Immature natural killer cell (primary cell): ENCODE measurements at regions not wholly inside any gene's neighbourhood (a gene's known extent, or its start where the extent isn't known, plus 50 kb on each side); places are given as distances from the start of the nearest gene placed in this dataset.
"Not testable (repeated sequence)": the region's sequence is repeated elsewhere in the genome, so short reads cannot be mapped to it uniquely, and the experiment has no call there.

Source experiments
- DNase-seq, 3 donors: peaks; one replicate each; pipeline ENCODE4 v3.0.0; 2022; ENCODE audit warnings: mixed read lengths in 1 of 3
- H3K27ac Mint-ChIP-seq, 6 donors: one replicate each; pipeline ENCODE4 v1.8.0; 2020; ENCODE audit warnings: mixed read lengths in 6 of 6, mild to moderate bottlenecking in 5 of 6, inconsistent platforms in 4 of 6, moderate library complexity in 3 of 6
- H3K27me3 Mint-ChIP-seq, 3 donors: one replicate each; pipeline ENCODE4 v1.8.0; 2020 to 2021; ENCODE audit warnings: low read depth in 3 of 3, mild to moderate bottlenecking in 3 of 3, mixed read lengths in 3 of 3, moderate library complexity in 3 of 3, inconsistent platforms in 1 of 3
- H3K36me3 Mint-ChIP-seq, 3 donors: one replicate each; pipeline ENCODE4 v1.8.0; 2020; ENCODE audit warnings: mixed read lengths in 3 of 3, inconsistent platforms in 2 of 3, mild to moderate bottlenecking in 2 of 3
- H3K4me1 Mint-ChIP-seq, 2 donors: one replicate each; pipeline ENCODE4 v1.8.0; 2020; ENCODE audit warnings: inconsistent platforms in 2 of 2, mild to moderate bottlenecking in 2 of 2, mixed read lengths in 2 of 2, moderate library complexity in 1 of 2
- H3K4me3 Mint-ChIP-seq, 5 donors: one replicate each; pipeline ENCODE4 v1.8.0; 2020; ENCODE audit warnings: mild to moderate bottlenecking in 5 of 5, mixed read lengths in 5 of 5, inconsistent platforms in 3 of 5, moderate library complexity in 3 of 5
- H3K9me3 Mint-ChIP-seq, 6 donors: one replicate each; pipeline ENCODE4 v1.8.0; 2020; ENCODE audit warnings: mild to moderate bottlenecking in 6 of 6, mixed read lengths in 6 of 6, inconsistent platforms in 4 of 6, moderate library complexity in 3 of 6

DNA sequence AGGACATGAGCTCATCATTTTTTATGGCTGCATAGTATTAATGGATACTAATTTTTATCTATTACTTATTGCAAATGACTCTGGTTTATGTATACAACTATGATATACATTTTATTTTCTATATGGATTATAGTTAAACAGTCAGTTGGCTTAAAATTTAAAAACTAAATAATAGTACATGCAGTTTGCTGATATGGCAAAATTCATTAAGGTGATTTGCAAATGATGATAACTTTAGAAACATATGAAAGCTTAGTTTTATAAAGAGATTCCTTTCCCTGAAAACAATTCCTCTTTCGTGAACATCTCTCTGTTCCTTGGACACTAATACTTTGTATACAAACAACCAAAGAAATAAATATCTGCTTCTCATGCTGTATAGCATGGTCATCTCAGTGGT lies 165.5 kb upstream of the SEMA3E start:
- DNase-seq: no peak
- Mint-ChIP-seq H3K4me1 (no peaks in the 10 kb centered on the region), H3K27me3 (peaks cover 0 to 2% (median 0%) of the 10 kb centered on the region in 3 donors), H3K36me3 (no peaks in the 10 kb centered on the region), H3K27ac (no peak overlapping the region), H3K4me3 (no peak overlapping the region), H3K9me3 (peaks cover 4 to 30% (median 19%) of the 10 kb centered on the region in 6 donors)

DNA sequence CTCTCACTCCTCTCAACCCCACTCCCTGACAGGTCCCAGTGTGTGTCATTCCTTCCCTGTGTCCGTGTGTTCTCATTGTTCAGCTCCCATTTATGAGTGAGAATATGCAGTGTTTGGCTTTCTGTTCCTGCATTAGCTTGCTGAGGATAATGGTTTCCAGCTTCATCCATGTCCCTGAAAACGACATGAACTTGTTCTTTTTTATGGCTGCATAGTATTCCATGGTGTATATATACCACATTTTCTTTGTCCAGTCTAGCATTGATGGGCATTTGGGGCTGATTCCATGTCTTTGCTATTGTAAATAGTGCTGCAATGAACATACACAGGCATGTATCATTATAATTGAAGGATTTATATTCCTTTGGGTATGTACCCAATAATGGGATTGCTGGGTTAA lies 163.6 kb upstream of the SEMA3E start:
- H3K4me3 Mint-ChIP-seq, DNase-seq, H3K27me3 Mint-ChIP-seq, H3K4me1 Mint-ChIP-seq, H3K36me3 Mint-ChIP-seq, H3K27ac Mint-ChIP-seq: not testable (repeated sequence)
- H3K9me3 Mint-ChIP-seq: peaks cover 6 to 31% (median 18%) of the 10 kb centered on the region in 6 donors

DNA sequence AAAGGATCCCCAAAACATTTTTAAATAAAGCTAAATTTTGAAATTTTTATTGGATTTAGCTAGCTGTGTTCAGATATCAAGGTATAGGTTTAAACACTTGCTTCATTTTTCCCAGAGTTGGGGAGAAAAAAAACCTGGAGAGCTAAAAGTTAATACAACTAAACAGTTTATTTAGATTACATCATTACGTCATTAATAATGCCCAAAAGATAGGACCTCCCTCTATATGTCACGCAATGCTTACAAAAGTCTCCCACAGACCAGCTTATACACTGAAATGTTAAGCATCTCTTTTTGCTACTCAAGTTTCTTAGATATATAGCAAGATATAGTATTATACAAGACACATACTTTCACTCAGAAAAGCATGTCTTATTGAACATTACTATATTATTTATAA lies 160.0 kb upstream of the SEMA3E start:
- Mint-ChIP-seq H3K9me3 (peaks cover 6 to 22% (median 16%) of the 10 kb centered on the region in 6 donors), H3K4me3 (no peak overlapping the region), H3K27me3 (peaks cover 0 to 2% (median 0%) of the 10 kb centered on the region in 3 donors), H3K27ac (no peak overlapping the region), H3K4me1 (no peaks in the 10 kb centered on the region), H3K36me3 (no peaks in the 10 kb centered on the region)
- no peak for DNase-seq

DNA sequence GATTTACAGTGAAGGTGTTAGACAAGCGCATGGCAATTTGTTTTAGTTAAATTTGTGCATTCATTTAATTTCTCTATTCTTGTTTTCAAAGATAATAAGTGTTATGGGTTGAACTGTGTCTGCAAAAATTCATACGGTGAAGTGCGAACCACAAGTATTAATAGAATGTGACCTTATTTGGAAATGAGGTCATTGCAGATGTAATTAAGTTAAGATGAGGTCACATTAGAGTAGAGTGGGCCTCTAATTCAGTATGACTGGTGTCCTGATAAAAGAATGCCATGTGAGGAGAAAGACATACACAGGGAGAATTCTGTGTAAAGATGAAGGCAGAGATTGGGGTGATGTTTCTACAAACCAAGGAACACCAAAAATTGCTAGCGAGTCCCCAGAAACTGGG lies 158.8 kb upstream of the SEMA3E start:
- Mint-ChIP-seq H3K36me3 (no peaks in the 10 kb centered on the region), H3K4me3 (no peak overlapping the region), H3K27me3 (peaks cover 0 to 2% (median 0%) of the 10 kb centered on the region in 3 donors), H3K9me3 (peaks cover 4 to 29% (median 20%) of the 10 kb centered on the region in 6 donors), H3K4me1 (no peaks in the 10 kb centered on the region), H3K27ac (no peak overlapping the region)
- DNase-seq: no peak

DNA sequence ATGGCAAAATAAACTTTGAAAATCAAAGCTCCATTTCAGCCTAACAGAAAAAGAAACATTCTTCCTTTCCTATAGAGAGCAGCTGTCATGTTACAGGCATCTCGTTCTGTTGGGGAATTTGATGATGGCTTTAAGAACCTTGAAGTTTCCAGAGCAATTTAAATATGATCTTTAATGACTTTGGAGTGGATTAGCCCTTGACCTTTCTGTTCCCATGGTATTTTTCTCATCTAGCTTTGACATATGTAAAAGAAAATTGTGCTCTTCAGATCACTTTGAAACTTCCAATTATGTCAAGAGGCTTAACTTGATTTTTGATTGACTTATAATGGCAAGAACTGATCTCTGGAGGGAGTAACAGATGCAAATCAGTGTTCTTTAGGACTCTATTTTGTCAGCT lies 157.6 kb upstream of the SEMA3E start:
- Mint-ChIP-seq H3K4me3 (no peak overlapping the region), H3K27me3 (no peaks in the 10 kb centered on the region), H3K4me1 (no peaks in the 10 kb centered on the region)

DNA sequence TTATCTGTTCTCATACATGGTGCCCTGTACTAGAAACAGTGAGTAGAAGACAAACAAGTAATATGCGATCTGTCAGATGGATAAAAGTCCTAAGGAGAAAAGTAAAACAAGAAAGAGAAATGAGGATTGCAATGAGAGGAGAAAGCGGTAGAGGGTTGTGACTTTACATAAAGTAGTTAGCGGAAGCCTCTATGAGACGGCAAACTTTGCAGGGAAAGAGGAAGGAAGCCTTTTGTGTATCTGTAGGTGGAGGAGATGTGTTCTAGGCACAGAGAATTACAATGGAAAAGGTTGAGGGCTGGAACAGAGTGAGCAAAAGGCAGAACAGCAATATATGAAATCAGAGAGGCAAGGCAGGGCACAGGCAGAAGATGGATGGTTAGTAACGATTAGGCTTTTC lies 150.4 kb upstream of the SEMA3E start:
- Mint-ChIP-seq H3K9me3 (peaks cover 5 to 36% (median 14%) of the 10 kb centered on the region in 6 donors), H3K4me1 (no peaks in the 10 kb centered on the region)
- DNase-seq: no peak

More for the DNA sequence above, 157.6 kb upstream of the SEMA3E start:
- DNase-seq: no peak
- Mint-ChIP-seq H3K27ac (no peak overlapping the region), H3K36me3 (no peaks in the 10 kb centered on the region), H3K9me3 (peaks cover 9 to 34% (median 19%) of the 10 kb centered on the region in 6 donors)

DNA sequence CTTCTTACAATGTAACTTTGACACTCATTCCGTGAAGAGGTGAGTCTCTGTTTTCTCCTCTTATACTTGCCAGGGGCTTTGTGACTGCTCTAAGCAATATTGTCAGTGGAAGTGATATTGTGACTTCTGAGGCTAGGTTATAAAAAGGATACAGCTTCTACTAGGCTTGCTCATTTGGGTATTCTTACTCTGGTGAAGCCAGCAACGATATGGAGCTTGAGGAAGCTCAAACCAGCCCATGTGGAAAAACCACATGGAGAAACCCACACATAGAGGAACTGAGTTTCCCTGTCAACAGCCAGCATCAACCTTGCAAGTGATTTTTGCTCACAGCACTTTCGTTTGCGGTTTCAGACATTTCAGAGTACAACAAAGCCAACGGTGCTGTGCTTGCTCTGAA lies 149.6 kb upstream of the SEMA3E start:
- no peaks in the 10 kb centered on the region for H3K4me1 Mint-ChIP-seq
- H3K27me3 Mint-ChIP-seq: no peaks in the 10 kb centered on the region
- H3K36me3 Mint-ChIP-seq: peaks cover 0 to under 1% (median 0%) of the 10 kb centered on the region in 3 donors
- H3K4me3 Mint-ChIP-seq: no peak overlapping the region
- DNase-seq: no peak
- H3K9me3 Mint-ChIP-seq: peaks cover 5 to 37% (median 14%) of the 10 kb centered on the region in 6 donors
- H3K27ac Mint-ChIP-seq: no peak overlapping the region

More for the DNA sequence above, 150.4 kb upstream of the SEMA3E start:
- no peaks in the 10 kb centered on the region for H3K36me3 Mint-ChIP-seq
- H3K27me3 Mint-ChIP-seq: no peaks in the 10 kb centered on the region
- H3K4me3 Mint-ChIP-seq: no peak overlapping the region
- H3K27ac Mint-ChIP-seq: no peak overlapping the region

DNA sequence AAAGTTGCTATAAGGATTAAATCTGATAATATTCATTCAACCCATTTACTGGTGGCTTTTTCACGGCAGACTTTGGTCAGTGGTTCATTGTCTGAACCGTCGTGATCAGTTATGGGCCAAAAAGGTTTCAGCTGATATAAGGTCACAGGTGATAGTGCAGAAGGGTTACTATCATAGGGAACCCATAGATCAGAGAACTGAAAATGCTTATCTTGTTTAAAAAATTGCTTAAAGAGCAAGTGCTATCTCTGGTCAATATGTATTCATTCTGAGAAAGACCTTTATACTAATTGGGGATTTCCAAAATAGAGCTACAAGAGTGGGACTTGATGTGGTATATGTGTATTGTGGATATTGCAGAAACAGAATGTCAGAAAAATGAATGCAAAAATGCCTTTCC lies 147.8 kb upstream of the SEMA3E start:
- H3K27me3 Mint-ChIP-seq: no peaks in the 10 kb centered on the region
- H3K36me3 Mint-ChIP-seq: peaks cover 0 to 4% (median 0%) of the 10 kb centered on the region in 3 donors
- peaks cover 0 to 34% (median 13%) of the 10 kb centered on the region in 6 donors for H3K9me3 Mint-ChIP-seq
- DNase-seq: no peak
- no peaks in the 10 kb centered on the region for H3K4me1 Mint-ChIP-seq
- no peak overlapping the region for H3K4me3 Mint-ChIP-seq
- H3K27ac Mint-ChIP-seq: no peak overlapping the region

DNA sequence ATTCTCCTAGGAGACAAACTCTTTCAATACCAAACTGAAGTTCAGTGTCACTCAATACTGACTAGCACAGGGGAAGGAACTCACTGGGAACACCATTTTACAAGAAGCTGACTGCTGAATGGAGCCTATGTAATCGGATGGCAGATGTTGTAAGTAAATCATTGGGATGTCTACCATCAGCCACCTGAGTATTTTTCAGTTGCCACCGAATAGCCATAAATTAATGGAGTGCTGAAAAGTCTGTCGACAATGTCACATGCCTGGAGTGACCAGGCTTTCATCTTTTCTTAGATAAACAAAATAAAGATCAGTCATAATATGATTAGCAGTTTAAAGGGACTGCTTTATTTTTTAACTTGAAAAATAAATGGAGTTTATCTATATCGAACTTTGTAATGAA lies 145.9 kb upstream of the SEMA3E start:
- Mint-ChIP-seq H3K27ac (no peak overlapping the region), H3K4me3 (no peak overlapping the region), H3K9me3 (peaks cover 0 to 33% (median 13%) of the 10 kb centered on the region in 6 donors), H3K4me1 (no peaks in the 10 kb centered on the region), H3K36me3 (peaks cover 0 to 4% (median 0%) of the 10 kb centered on the region in 3 donors), H3K27me3 (no peaks in the 10 kb centered on the region)
- DNase-seq: no peak

DNA sequence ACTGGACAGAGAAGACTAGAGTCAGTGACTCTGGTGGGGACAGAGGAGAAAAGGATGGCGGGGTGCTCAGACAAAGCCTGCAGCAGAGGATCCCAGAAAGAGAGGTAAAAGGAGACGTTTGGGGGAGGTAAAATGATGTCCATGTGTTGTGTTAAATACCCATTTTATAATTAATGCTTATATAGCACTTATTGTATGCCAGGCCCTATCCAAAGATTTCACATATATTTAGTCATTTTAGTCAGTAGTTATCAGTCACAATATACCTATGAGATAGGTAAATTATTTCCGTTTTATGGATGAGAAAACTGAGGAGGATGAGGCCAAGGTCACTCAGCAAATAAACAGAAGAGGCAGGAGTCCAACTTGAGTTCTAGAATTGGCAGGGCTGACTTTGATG lies 144.6 kb upstream of the SEMA3E start:
- DNase-seq: no peak
- no peaks in the 10 kb centered on the region for H3K4me1 Mint-ChIP-seq
- H3K27ac Mint-ChIP-seq: no peak overlapping the region
- peaks cover 0 to 4% (median 0%) of the 10 kb centered on the region in 3 donors for H3K36me3 Mint-ChIP-seq
- no peaks in the 10 kb centered on the region for H3K27me3 Mint-ChIP-seq
- H3K9me3 Mint-ChIP-seq: peaks cover 0 to 32% (median 13%) of the 10 kb centered on the region in 6 donors
- H3K4me3 Mint-ChIP-seq: no peak overlapping the region

DNA sequence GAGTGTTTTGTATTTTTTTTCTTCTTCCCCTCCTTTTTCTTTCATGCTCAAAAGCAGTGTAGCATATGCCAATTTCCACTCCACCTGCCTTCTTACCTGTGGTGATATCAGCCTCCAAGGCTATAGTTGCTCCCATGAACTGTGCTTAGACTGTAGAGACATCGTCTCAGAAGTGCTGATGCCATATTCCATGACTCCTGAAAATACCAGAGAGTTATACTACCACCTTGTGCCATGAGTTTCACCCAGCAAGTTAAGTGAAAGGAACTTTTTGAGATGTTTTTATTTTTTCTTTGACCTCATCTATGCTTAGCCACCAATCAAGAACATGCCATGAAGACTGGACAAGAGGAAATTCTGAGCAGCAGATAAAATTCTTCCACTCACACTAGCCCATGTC lies 142.8 kb upstream of the SEMA3E start:
- DNase-seq: no peak
- Mint-ChIP-seq H3K9me3 (peaks cover 2 to 43% (median 12%) of the 10 kb centered on the region in 6 donors), H3K27ac (no peak overlapping the region), H3K4me3 (no peak overlapping the region), H3K4me1 (no peaks in the 10 kb centered on the region), H3K27me3 (no peaks in the 10 kb centered on the region), H3K36me3 (peaks cover 0 to 4% (median 0%) of the 10 kb centered on the region in 3 donors)

DNA sequence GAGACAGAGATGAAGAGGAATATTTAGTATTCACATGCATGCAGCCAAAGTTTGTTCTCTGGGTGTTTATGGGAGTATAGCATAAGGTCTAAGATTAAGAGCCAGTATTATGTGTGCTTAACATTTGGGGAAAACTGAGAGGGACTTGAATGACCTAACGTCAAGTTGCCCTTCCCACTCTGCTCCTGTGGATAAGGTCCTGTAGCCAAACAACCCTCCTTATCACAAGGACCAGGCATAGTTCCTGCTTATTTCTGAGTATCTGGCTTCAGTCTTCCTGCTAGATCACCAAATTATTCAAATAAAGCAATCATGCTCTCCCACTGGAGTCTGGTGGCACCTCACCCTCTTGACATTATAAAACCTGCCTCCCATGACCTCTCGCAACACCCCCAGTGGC lies 137.9 kb upstream of the SEMA3E start:
- Mint-ChIP-seq H3K27me3 (no peaks in the 10 kb centered on the region), H3K4me1 (no peaks in the 10 kb centered on the region), H3K36me3 (no peaks in the 10 kb centered on the region), H3K9me3 (peaks cover 5 to 37% (median 9%) of the 10 kb centered on the region in 6 donors), H3K27ac (no peak overlapping the region), H3K4me3 (no peak overlapping the region)
- no peak for DNase-seq

DNA sequence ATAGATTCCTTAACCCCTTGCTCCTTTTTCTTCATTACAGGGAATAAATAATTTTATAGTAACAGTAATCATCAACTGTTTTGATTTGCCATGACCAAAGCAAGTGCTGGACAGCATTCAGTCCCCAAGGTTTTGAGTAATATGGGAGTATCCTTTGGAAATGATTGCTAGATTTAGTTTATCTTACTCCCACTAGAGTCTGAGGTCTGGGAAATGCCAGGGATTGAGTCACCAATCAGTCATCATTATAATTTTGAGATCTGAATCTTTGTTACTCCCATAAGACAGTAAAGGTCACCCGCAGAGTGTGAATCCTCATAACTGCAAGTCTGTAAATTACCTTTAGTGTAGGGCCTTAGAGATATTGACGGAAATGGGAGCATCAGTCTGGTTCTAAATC lies 133.7 kb upstream of the SEMA3E start:
- Mint-ChIP-seq H3K27me3 (no peaks in the 10 kb centered on the region), H3K9me3 (peaks cover 10 to 44% (median 24%) of the 10 kb centered on the region in 6 donors), H3K4me1 (no peaks in the 10 kb centered on the region), H3K4me3 (no peak overlapping the region), H3K27ac (no peak overlapping the region), H3K36me3 (no peaks in the 10 kb centered on the region)
- no peak for DNase-seq

DNA sequence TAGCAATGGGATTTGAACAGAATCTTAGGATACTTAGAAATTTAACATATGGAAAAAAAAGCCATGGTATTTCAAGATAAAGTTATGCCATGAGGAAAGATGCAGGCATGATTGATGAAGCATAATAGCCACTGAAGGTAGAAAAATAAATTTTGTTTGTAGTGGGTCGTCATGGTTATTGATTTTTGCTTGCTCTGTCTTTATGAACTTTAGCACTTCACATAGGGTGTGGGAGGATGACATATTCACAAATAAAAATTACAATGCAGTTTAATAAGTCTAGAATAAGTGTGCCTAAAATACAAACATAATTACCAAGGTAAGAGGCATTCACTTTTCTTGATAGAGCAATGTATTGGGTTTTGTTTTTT lies 129.1 kb upstream of the SEMA3E start:
- no peaks in the 10 kb centered on the region for H3K27me3 Mint-ChIP-seq
- peaks cover 6 to 45% (median 29%) of the 10 kb centered on the region in 6 donors for H3K9me3 Mint-ChIP-seq
- H3K27ac Mint-ChIP-seq: no peak overlapping the region
- H3K4me3 Mint-ChIP-seq: no peak overlapping the region
- H3K4me1 Mint-ChIP-seq: no peaks in the 10 kb centered on the region
- H3K36me3 Mint-ChIP-seq: no peaks in the 10 kb centered on the region
- no peak for DNase-seq

DNA sequence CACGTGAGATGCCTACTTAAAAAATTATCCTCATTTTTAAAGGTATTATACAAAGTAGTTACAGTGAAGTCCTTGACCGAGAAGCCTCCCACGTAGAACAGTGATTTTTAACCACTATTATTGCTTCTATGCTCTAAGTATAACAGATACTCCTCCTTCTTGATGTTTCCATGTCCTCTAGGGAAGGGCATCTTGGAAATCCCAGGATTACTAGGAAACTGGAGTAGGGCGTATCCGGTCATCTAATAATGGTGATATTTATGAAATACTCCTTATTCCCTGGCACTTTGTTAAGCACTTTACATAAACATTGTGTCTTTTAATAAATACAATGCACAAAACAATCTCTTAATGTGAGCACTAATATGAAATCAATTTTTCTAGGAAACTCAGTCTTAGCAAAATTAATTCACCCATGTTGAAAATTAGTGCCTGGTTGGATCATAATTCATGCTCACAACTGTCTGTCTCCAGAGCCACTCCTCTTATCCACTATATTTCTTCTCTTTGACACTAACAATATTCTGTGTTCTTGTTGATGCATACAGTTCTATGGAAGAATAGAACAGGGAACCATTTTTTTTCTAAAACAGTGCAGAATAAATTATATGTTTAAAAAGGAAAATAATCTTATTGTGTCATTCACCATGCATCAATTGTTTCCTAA lies 128.6 kb upstream of the SEMA3E start:
- no peaks in the 10 kb centered on the region for H3K36me3 Mint-ChIP-seq
- no peak overlapping the region for H3K27ac Mint-ChIP-seq
- no peaks in the 10 kb centered on the region for H3K4me1 Mint-ChIP-seq
- H3K9me3 Mint-ChIP-seq: peaks cover 6 to 45% (median 30%) of the 10 kb centered on the region in 6 donors
- DNase-seq: no peak
- H3K4me3 Mint-ChIP-seq: no peak overlapping the region
- H3K27me3 Mint-ChIP-seq: no peaks in the 10 kb centered on the region
